GM23338 (cell line): ENCODE measurements at regions not wholly inside any gene's neighbourhood (a gene's known extent, or its start where the extent isn't known, plus 50 kb on each side); places are given as distances from the start of the nearest gene placed in this dataset.

Experiments used
- ATAC-seq: fragments of 200-7000 bp; cut with Tn5 transposase; 3 replicates; pipeline ENCODE4 v1.9.1; 2020
- DNase-seq: peaks from one replicate; pipeline ENCODE4 v3.0.0-alpha.2; 2015; ENCODE audit warnings: low spot score
- H2AFZ ChIP-seq: fragments of 200-600 bp; sonication (generic); 2 replicates; pipeline ENCODE4 v1.8.0; 2016; ENCODE audit warnings: antibody characterized with exemption, mild to moderate bottlenecking, moderate library complexity
- H3F3A ChIP-seq: fragments of 200-600 bp; sonication (generic); replicated peaks from 2 replicates; pipeline ENCODE4 v1.8.0; 2017; ENCODE audit warnings: antibody characterized with exemption, mixed run types, low read depth
- H3K27ac ChIP-seq: fragments of 200-600 bp; sonication (generic); 2 replicates; pipeline ENCODE4 v1.6.1; 2016; ENCODE audit warnings: low read depth
- H3K27me3 ChIP-seq: fragments of 200-600 bp; sonication (generic); 2 replicates; pipeline ENCODE4 v1.8.0; 2016; ENCODE audit warnings: mild to moderate bottlenecking, mixed run types, moderate library complexity; ENCODE audit not compliant: insufficient read depth
- H3K36me3 ChIP-seq: fragments of 200-600 bp; sonication (generic); 2 replicates; pipeline ENCODE4 v1.8.0; 2016; ENCODE audit warnings: mild to moderate bottlenecking; ENCODE audit not compliant: insufficient read depth
- H3K4me1 ChIP-seq: fragments of 200-600 bp; sonication (generic); 2 replicates; pipeline ENCODE4 v1.8.0; 2016; ENCODE audit warnings: mild to moderate bottlenecking, moderate library complexity; ENCODE audit not compliant: insufficient read depth
- H3K4me2 ChIP-seq: fragments of 200-600 bp; sonication (generic); 2 replicates; pipeline ENCODE4 v1.7.1; 2017; ENCODE audit warnings: mixed run types
- H3K4me3 ChIP-seq: fragments of 200-600 bp; sonication (generic); 2 replicates; pipeline ENCODE4 v1.6.1; 2016; ENCODE audit warnings: mixed run types
- H3K79me2 ChIP-seq: fragments of 200-600 bp; sonication (generic); replicated peaks from 2 replicates; pipeline ENCODE4 v1.8.0; 2017; ENCODE audit warnings: mild to moderate bottlenecking; ENCODE audit not compliant: insufficient read depth
- H3K9me2 ChIP-seq: fragments of 200-600 bp; sonication (generic); 2 replicates; pipeline ENCODE4 v1.8.0; 2017; ENCODE audit not compliant: insufficient read depth
- H4K20me1 ChIP-seq: fragments of 200-600 bp; sonication (generic); replicated peaks from 2 replicates; pipeline ENCODE4 v1.8.0; 2017; ENCODE audit warnings: mild to moderate bottlenecking; ENCODE audit not compliant: insufficient read depth
- H3K27ac Mint-ChIP-seq: 2 replicates; pipeline ENCODE4 v1.8.0; 2020; ENCODE audit warnings: inconsistent platforms, mild to moderate bottlenecking, moderate library complexity, mixed read lengths
- H3K27me3 Mint-ChIP-seq: 3 replicates; pipeline ENCODE4 v1.8.0; 2022; ENCODE audit warnings: low read depth, mild to moderate bottlenecking, moderate library complexity, mixed read lengths, inconsistent platforms; ENCODE audit not compliant: insufficient read depth, poor library complexity
- H3K36me3 Mint-ChIP-seq: 3 replicates; pipeline ENCODE4 v1.8.0; 2021; ENCODE audit warnings: low read depth, mild to moderate bottlenecking, inconsistent platforms, moderate library complexity, mixed read lengths
- H3K4me1 Mint-ChIP-seq: 3 replicates; pipeline ENCODE4 v1.8.0; 2020; ENCODE audit warnings: mild to moderate bottlenecking, inconsistent platforms, mixed read lengths
- H3K4me3 Mint-ChIP-seq: 3 replicates; pipeline ENCODE4 v1.8.0; 2021; ENCODE audit warnings: moderate library complexity, mild to moderate bottlenecking, inconsistent platforms, mixed read lengths
- H3K9me3 Mint-ChIP-seq: 3 replicates; pipeline ENCODE4 v1.8.0; 2020; ENCODE audit warnings: moderate library complexity, mild to moderate bottlenecking, inconsistent platforms, mixed read lengths
- CTCF ChIP-seq, 2 experiments: fragments of 200-600 bp in 1 of 2; sonication (generic) in 1 of 2; conservative IDR thresholded peaks; 2 replicates each; pipeline versions ENCODE4 v1.5.1 to v1.6.1; 2016 to 2017; ENCODE audit warnings: antibody characterized with exemption in 2 of 2, low read depth in 2 of 2, mild to moderate bottlenecking in 2 of 2, moderate library complexity in 1 of 2
- ETS1 ChIP-seq: IDR thresholded peaks from 2 replicates; pipeline ENCODE4 v1.6.1; 2016; ENCODE audit warnings: antibody characterized with exemption
- EZH2 ChIP-seq: fragments of 200-600 bp; sonication (generic); IDR thresholded peaks from one replicate; pipeline ENCODE4 v1.8.0; 2017; ENCODE audit warnings: antibody characterized with exemption, mild to moderate bottlenecking, low read depth; ENCODE audit not compliant: unreplicated experiment
- EZH2phosphoT487 ChIP-seq: fragments of 200-600 bp; sonication (generic); IDR thresholded peaks from one replicate; pipeline ENCODE4 v1.8.1; 2018; ENCODE audit warnings: antibody characterized with exemption; ENCODE audit not compliant: unreplicated experiment
- NANOG ChIP-seq: IDR thresholded peaks from 2 replicates; pipeline ENCODE4 v1.6.1; 2016; ENCODE audit warnings: antibody characterized with exemption, borderline replicate concordance
- POLR2AphosphoS5 ChIP-seq: IDR thresholded peaks from 2 replicates; pipeline ENCODE4 v1.6.1; 2016; ENCODE audit warnings: antibody characterized with exemption, low read depth
- REST ChIP-seq: IDR thresholded peaks from one replicate; pipeline ENCODE4 v1.6.1; 2018; ENCODE audit warnings: antibody characterized with exemption; ENCODE audit not compliant: unreplicated experiment
- STAT1 ChIP-seq: IDR thresholded peaks from one replicate; pipeline ENCODE4 v1.6.1; 2016; ENCODE audit warnings: antibody characterized with exemption; ENCODE audit not compliant: unreplicated experiment
- ZNF114 ChIP-seq: fragments of 250-450 bp; sonication (Bioruptor Pico); IDR thresholded peaks from 2 replicates; pipeline ENCODE4 v1.5.0; 2020; ENCODE audit warnings: mild to moderate bottlenecking, moderate library complexity
- ZNF331 ChIP-seq: fragments of 250-450 bp; sonication (Bioruptor Pico); IDR thresholded peaks from 2 replicates; pipeline ENCODE4 v1.5.0; 2020; ENCODE audit warnings: low read depth, mild to moderate bottlenecking, moderate library complexity

GRCh38 chr5:63135291-63135690 lies 556.7 kb downstream of the LRRC70 start:
- Mint-ChIP-seq H3K4me3 (no peak overlapping the region), H3K27me3 (no peaks in the 10 kb centered on the region), H3K36me3 (no peaks in the 10 kb centered on the region), H3K4me1 (no peaks in the 10 kb centered on the region), H3K27ac (no peak overlapping the region), H3K9me3 (no peaks in the 10 kb centered on the region)
- Histone ChIP-seq H2AFZ (no peak overlapping the region), H3K79me2 (no peaks in the 10 kb centered on the region), H3K27me3 (no peaks in the 10 kb centered on the region), H3K4me2 (no peak overlapping the region), H3K9me2 (no peaks in the 10 kb centered on the region; the same call in 1 of the 2 replicates), H3K27ac (no peak overlapping the region), H3K36me3 (no peaks in the 10 kb centered on the region), H3K4me3 (no peak overlapping the region), H3K4me1 (no peaks in the 10 kb centered on the region), H4K20me1 (no peaks in the 10 kb centered on the region), H3F3A (no peaks in the 10 kb centered on the region)
- ATAC-seq (no peak), DNase-seq (no peak)
- no peak for TF ChIP-seq STAT1
- TF ChIP-seq ZNF331 (CRISPR knock-in tag), result no peak
- no peak for TF ChIP-seq EZH2
- no peak for TF ChIP-seq ETS1
- no peak for TF ChIP-seq EZH2phosphoT487
- TF ChIP-seq NANOG, result no peak
- no peak for TF ChIP-seq POLR2AphosphoS5
- no peak for TF ChIP-seq ZNF114 (CRISPR knock-in tag)

GRCh38 chr5:63131626-63132285 lies 553.1 kb downstream of the LRRC70 start:
- DNase-seq, result no peak
- Histone ChIP-seq H3K9me2 (peaks cover 3% of the 10 kb centered on the region), H4K20me1 (no peaks in the 10 kb centered on the region), H2AFZ (peak overlapping the region; percentile 52; the same call in 1 of the 2 replicates), H3K4me3 (no peak overlapping the region), H3K79me2 (no peaks in the 10 kb centered on the region), H3K4me1 (peaks cover 16% of the 10 kb centered on the region; the same call in 1 of the 2 replicates), H3K27ac (no peak overlapping the region), H3K27me3 (no peaks in the 10 kb centered on the region), H3F3A (no peaks in the 10 kb centered on the region), H3K36me3 (no peaks in the 10 kb centered on the region), H3K4me2 (no peak overlapping the region)
- Mint-ChIP-seq H3K27ac (no peak overlapping the region), H3K4me3 (no peak overlapping the region), H3K4me1 (peaks cover 13% of the 10 kb centered on the region), H3K9me3 (no peaks in the 10 kb centered on the region), H3K36me3 (no peaks in the 10 kb centered on the region), H3K27me3 (no peaks in the 10 kb centered on the region)
- ATAC-seq, result no peak
- TF ChIP-seq EZH2phosphoT487 (no peak), CTCF (conservative IDR thresholded peaks at IDR 0.05; ENCODE audit: low read depth in 2 of 2) (no peak), POLR2AphosphoS5 (no peak), REST (no peak), ZNF331 (CRISPR knock-in tag) (no peak), ZNF114 (CRISPR knock-in tag) (no peak), EZH2 (no peak)
